HUES48 (cell line): ENCODE measurements at regions not wholly inside any gene's neighbourhood (a gene's known extent, or its start where the extent isn't known, plus 50 kb on each side); places are given as distances from the start of the nearest gene placed in this dataset.

ENCODE experiments used
- H3K27ac ChIP-seq: one replicate; pipeline ENCODE4 v1.7.0; 2013; ENCODE audit warnings: low read depth, low read length, inconsistent platforms
- H3K27me3 ChIP-seq: 2 replicates; pipeline ENCODE4 v1.6.1; 2013; ENCODE audit warnings: mild to moderate bottlenecking, low read length; ENCODE audit not compliant: control insufficient read depth, insufficient read depth
- H3K36me3 ChIP-seq: 2 replicates; pipeline ENCODE4 v1.6.1; 2013; ENCODE audit warnings: low read length; ENCODE audit not compliant: control insufficient read depth, insufficient read depth
- H3K4me1 ChIP-seq: 2 replicates; pipeline ENCODE4 v1.6.1; 2013; ENCODE audit warnings: mild to moderate bottlenecking, low read length; ENCODE audit not compliant: control insufficient read depth, insufficient read depth
- H3K4me3 ChIP-seq: 2 replicates; pipeline ENCODE4 v1.5.1; 2013; ENCODE audit warnings: mild to moderate bottlenecking, low read depth, low read length
- H3K9ac ChIP-seq: 2 replicates; pipeline ENCODE4 v1.6.1; 2013; ENCODE audit warnings: mild to moderate bottlenecking, low read depth, low read length, moderate library complexity
- H3K9me3 ChIP-seq: 2 replicates; pipeline ENCODE4 v1.6.1; 2013; ENCODE audit warnings: low read length; ENCODE audit not compliant: control insufficient read depth, insufficient read depth

- no peak overlapping the region for H3K9ac ChIP-seq
- H3K27me3 ChIP-seq, result no peaks in the 10 kb centered on the region
- no peaks in the 10 kb centered on the region for H3K9me3 ChIP-seq
- no peaks in the 10 kb centered on the region for H3K36me3 ChIP-seq
- no peaks in the 10 kb centered on the region for H3K4me1 ChIP-seq
- no peak overlapping the region for H3K27ac ChIP-seq
- H3K4me3 ChIP-seq, result no peak overlapping the region
Measured at GRCh38 chr20:52893498-52893897, 78.7 kb upstream of the TSHZ2 start.

GRCh38 chr20:52892023-52892422, 80.1 kb upstream of the TSHZ2 start:
- Histone ChIP-seq H3K27me3 (no peaks in the 10 kb centered on the region), H3K36me3 (no peaks in the 10 kb centered on the region), H3K4me3 (no peak overlapping the region), H3K27ac (no peak overlapping the region), H3K4me1 (no peaks in the 10 kb centered on the region), H3K9me3 (no peaks in the 10 kb centered on the region), H3K9ac (no peak overlapping the region)

- Histone ChIP-seq H3K27me3 (no peaks in the 10 kb centered on the region), H3K4me3 (no peak overlapping the region)
Measured at GRCh38 chr20:52890130-52890529, 82.0 kb upstream of the TSHZ2 start.

GRCh38 chr20:52889225-52889624, 82.9 kb upstream of the TSHZ2 start:
- Histone ChIP-seq H3K9me3 (no peaks in the 10 kb centered on the region), H3K36me3 (no peaks in the 10 kb centered on the region), H3K27me3 (no peaks in the 10 kb centered on the region), H3K4me3 (no peak overlapping the region), H3K4me1 (no peaks in the 10 kb centered on the region), H3K27ac (no peak overlapping the region), H3K9ac (no peak overlapping the region)

More at GRCh38 chr20:52890130-52890529, 82.0 kb upstream of the TSHZ2 start:
- no peak overlapping the region for H3K27ac ChIP-seq
- H3K4me1 ChIP-seq, result no peaks in the 10 kb centered on the region
- no peak overlapping the region for H3K9ac ChIP-seq
- H3K36me3 ChIP-seq, result no peaks in the 10 kb centered on the region
- H3K9me3 ChIP-seq, result no peaks in the 10 kb centered on the region

- H3K27ac ChIP-seq, result no peak overlapping the region
- H3K9ac ChIP-seq, result no peak overlapping the region
- H3K27me3 ChIP-seq, result no peaks in the 10 kb centered on the region
- H3K36me3 ChIP-seq, result no peaks in the 10 kb centered on the region
- no peaks in the 10 kb centered on the region for H3K4me1 ChIP-seq
- H3K9me3 ChIP-seq, result no peaks in the 10 kb centered on the region
- H3K4me3 ChIP-seq, result no peak overlapping the region
Measured at GRCh38 chr20:52888096-52888495, 84.1 kb upstream of the TSHZ2 start.

GRCh38 chr20:52880997-52881396, 91.2 kb upstream of the TSHZ2 start:
- Histone ChIP-seq H3K27me3 (no peaks in the 10 kb centered on the region), H3K4me1 (no peaks in the 10 kb centered on the region), H3K27ac (no peak overlapping the region), H3K36me3 (no peaks in the 10 kb centered on the region), H3K9ac (no peak overlapping the region), H3K9me3 (no peaks in the 10 kb centered on the region), H3K4me3 (no peak overlapping the region)

GRCh38 chr20:52880259-52880658, 91.9 kb upstream of the TSHZ2 start:
- no peak overlapping the region for H3K27ac ChIP-seq
- H3K9ac ChIP-seq, result no peak overlapping the region
- H3K27me3 ChIP-seq, result no peaks in the 10 kb centered on the region
- no peaks in the 10 kb centered on the region for H3K36me3 ChIP-seq
- no peaks in the 10 kb centered on the region for H3K4me1 ChIP-seq
- no peak overlapping the region for H3K4me3 ChIP-seq
- H3K9me3 ChIP-seq, result no peaks in the 10 kb centered on the region

GRCh38 chr20:52874241-52874640, 97.9 kb upstream of the TSHZ2 start:
- no peak overlapping the region for H3K27ac ChIP-seq
- H3K4me1 ChIP-seq, result no peaks in the 10 kb centered on the region
- H3K4me3 ChIP-seq, result no peak overlapping the region
- H3K9me3 ChIP-seq, result no peaks in the 10 kb centered on the region
- no peak overlapping the region for H3K9ac ChIP-seq
- H3K36me3 ChIP-seq, result no peaks in the 10 kb centered on the region
- no peaks in the 10 kb centered on the region for H3K27me3 ChIP-seq

- H3K9me3 ChIP-seq, result no peaks in the 10 kb centered on the region
- H3K36me3 ChIP-seq, result no peaks in the 10 kb centered on the region
- H3K27ac ChIP-seq, result no peak overlapping the region
- no peak overlapping the region for H3K4me3 ChIP-seq
- H3K4me1 ChIP-seq, result no peaks in the 10 kb centered on the region
- no peaks in the 10 kb centered on the region for H3K27me3 ChIP-seq
- no peak overlapping the region for H3K9ac ChIP-seq
Measured at GRCh38 chr20:52869698-52870501, 102.3 kb upstream of the TSHZ2 start.

GRCh38 chr20:52869276-52869675, 102.9 kb upstream of the TSHZ2 start:
- no peaks in the 10 kb centered on the region for H3K27me3 ChIP-seq
- no peak overlapping the region for H3K27ac ChIP-seq
- no peaks in the 10 kb centered on the region for H3K9me3 ChIP-seq
- no peak overlapping the region for H3K4me3 ChIP-seq
- H3K36me3 ChIP-seq, result no peaks in the 10 kb centered on the region
- no peak overlapping the region for H3K9ac ChIP-seq
- no peaks in the 10 kb centered on the region for H3K4me1 ChIP-seq

GRCh38 chr20:52867305-52867704, 104.9 kb upstream of the TSHZ2 start:
- H3K27ac ChIP-seq, result no peak overlapping the region
- H3K4me1 ChIP-seq, result no peaks in the 10 kb centered on the region
- no peaks in the 10 kb centered on the region for H3K27me3 ChIP-seq
- H3K36me3 ChIP-seq, result no peaks in the 10 kb centered on the region
- H3K4me3 ChIP-seq, result no peak overlapping the region
- no peaks in the 10 kb centered on the region for H3K9me3 ChIP-seq
- no peak overlapping the region for H3K9ac ChIP-seq
